ENCODE measurements at regions not wholly inside any gene's neighbourhood (a gene's known extent, or its start where the extent isn't known, plus 50 kb on each side); places are given as distances from the start of the nearest gene placed in this dataset.

DNA sequence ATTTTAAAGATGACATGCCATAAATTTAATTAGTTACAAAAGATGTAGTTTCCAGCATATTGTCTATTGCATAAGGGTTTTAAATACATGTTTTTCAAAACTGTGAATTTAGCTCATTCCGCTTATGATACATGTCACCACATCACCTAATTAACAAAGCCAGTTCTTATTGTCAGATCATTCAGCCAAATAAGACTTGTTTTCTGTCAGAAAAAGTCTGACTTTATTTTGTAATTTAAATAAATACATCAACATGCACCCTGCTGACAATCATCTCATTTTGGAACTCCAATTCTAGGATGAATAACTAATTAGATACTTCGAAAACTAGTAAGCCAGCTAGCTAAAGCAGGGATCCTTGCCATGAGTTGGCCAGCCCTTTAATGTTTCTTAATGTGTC, 110.9 kb upstream of the APP start:
- TF ChIP-seq, protein P1, sequence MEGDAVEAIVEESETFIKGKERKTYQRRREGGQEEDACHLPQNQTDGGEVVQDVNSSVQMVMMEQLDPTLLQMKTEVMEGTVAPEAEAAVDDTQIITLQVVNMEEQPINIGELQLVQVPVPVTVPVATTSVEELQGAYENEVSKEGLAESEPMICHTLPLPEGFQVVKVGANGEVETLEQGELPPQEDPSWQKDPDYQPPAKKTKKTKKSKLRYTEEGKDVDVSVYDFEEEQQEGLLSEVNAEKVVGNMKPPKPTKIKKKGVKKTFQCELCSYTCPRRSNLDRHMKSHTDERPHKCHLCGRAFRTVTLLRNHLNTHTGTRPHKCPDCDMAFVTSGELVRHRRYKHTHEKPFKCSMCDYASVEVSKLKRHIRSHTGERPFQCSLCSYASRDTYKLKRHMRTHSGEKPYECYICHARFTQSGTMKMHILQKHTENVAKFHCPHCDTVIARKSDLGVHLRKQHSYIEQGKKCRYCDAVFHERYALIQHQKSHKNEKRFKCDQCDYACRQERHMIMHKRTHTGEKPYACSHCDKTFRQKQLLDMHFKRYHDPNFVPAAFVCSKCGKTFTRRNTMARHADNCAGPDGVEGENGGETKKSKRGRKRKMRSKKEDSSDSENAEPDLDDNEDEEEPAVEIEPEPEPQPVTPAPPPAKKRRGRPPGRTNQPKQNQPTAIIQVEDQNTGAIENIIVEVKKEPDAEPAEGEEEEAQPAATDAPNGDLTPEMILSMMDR (conservative IDR thresholded peaks at IDR 0.05; ENCODE audit: low read length): no peak
- TF ChIP-seq EZH2phosphoT487 (IDR thresholded peaks at IDR 0.05; ENCODE audit: borderline replicate concordance, low read depth, low read length): no peak
